HL-60/S4 (cell line): ENCODE measurements at regions not wholly inside any gene's neighbourhood (a gene's known extent, or its start where the extent isn't known, plus 50 kb on each side); places are given as distances from the start of the nearest gene placed in this dataset.

ENCODE experiments used
- in situ Hi-C: fragments of 300-500 bp; cut with MboI; formaldehyde crosslinking; loops from 2 replicates; pipeline ENCODE4 v1.14.3; 2022; ENCODE audit warnings: low sequenced_read_pairs

DNA sequence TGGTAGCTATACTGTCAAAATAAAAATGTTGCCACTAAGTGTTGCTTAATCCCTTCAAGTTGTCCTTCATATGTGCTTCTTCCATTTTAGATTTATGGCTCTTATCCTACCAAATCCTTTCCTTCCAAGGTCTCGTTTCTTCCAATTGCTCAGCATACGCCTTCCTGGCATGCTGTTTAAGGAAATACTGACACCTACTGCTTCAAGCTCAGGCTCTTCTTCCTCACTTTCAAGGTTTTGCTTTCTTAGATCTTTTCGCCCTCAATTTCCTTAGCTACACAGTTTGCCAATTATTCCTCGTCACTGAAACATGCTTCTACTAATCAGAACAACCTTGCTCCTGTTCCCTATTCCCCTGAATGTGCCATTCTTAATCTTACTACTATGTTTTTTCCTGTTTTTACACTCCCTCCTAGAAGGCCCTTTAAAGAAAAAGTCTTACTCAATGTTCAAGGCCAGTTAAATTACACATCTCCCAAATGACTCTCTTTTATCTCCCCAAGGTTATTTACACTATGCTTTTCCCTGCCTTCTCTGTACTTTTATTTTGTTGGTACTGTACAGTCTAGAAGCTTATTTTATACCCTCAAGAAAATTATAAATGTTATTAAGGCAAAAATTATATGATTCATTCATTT, 343.1 kb downstream of the MZT1 start:
- in situ Hi-C loops, result no loop called here

DNA sequence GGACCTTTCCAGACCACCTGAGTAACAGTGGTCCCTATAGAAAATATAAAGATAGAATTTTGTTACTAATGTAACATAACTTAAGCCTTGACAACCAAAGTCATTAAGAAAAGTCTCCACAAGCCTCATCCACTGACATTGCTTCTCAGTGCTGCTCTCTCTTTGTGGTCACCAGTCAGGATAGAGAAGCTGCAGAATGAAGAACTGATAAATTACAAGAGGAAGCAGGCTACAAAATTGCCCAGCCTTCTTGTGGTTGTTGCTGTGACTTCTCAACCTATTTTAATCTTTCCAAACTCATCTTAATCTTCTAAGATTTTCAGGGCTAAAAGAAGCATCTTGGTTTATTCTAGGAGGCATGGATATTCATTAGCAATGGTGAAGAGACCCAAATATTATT, 343.8 kb downstream of the MZT1 start:
- in situ Hi-C loops, result no loop called here

DNA sequence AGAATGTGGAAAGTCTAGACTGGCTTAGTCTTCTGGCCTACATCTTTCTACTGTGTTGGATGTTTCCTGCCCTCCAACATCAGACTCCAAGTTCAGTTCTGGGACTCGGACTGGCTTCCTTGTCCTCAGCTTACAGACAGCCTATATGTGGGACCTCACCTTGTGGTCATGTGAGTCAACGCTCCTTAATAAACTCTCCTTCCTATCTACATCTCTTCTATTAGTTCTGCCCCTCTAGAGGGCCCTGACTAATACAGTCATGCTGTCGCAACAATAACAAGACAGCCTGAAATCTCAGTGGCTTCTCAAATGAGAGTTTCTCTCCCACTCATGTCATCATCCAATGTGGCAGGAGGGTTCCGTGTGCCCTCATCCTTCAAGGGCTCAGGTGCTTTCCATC, 347.8 kb downstream of the MZT1 start:
- in situ Hi-C loops, result no loop called here

DNA sequence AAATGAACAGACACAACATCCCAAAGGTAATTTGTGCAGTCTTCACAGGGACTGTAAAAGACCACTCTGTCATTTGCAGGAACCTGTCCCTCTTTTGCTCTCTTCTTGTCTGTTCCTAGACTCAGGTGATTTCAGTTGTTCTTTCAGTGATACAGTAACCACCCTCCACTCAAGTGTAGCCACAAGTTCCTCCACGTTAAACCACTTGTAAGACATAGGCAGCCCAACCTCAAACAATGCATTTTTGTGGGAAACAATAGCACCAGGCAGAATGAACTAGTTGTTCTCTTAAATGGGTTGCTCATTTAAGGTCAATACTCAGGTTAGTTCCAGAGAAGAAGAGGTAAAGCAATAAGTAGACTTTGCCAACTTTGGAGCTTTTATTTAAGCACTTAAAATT, 359.4 kb downstream of the MZT1 start:
- in situ Hi-C loops, result no loop called here

DNA sequence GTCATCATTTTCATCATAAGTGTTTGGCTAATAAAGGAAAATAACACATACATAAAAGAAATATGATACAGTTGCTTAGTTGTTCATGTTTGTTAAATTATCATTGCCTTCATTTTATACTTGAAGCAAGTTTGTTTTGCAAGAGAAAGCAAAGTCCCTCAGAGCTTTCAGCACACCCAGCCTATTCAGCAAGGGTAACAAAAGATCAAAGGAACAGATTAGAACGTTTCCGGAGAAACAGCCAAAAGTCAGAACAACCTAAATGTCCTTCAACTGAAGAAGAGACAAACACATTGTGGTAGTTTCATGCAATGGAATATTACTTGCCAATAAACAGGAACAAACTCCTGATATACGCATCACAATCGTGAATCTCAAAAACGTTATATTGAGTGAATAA, 380.7 kb downstream of the MZT1 start:
- in situ Hi-C loops, result no loop called here

DNA sequence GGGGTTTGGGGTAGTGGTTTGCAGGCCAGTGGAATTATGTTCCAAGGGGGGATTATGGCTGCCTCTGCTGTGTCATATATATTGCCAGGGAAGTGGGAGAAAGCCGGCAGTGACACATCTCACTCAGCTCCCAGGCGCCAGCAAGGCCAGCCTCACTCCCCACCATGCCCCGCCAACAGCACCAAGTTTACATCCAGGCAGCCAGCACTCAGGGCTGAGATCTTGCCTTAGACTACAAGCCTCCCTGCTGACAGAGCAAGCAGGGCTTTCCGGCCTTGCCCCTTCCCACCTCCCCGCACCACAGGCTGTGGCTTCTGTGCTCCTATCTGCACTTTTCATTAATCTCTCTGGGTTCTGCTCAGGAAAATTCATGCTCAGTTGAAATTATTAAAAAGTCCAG, 385.1 kb downstream of the MZT1 start:
- in situ Hi-C loops, result no loop called here

DNA sequence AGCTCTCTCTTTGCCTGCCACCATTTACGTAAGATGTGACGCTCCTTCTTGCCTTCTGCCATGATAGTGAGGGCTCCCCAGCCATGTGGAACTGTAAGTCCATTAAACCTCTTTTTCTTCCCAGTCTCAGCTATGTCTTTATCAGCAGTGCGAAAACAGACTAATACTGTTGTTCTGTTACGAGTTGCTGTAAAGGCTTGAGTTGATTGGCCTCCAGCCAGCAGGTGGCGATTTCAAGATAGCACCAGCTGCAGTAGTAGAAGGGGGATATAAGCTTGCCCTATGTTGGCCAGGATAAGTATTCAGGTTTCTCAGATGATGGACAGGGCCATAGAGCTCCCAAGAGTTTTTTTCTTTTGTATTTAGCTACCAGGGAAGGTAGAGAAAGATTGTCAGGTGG, 385.5 kb downstream of the MZT1 start:
- in situ Hi-C loops, result no loop called here

DNA sequence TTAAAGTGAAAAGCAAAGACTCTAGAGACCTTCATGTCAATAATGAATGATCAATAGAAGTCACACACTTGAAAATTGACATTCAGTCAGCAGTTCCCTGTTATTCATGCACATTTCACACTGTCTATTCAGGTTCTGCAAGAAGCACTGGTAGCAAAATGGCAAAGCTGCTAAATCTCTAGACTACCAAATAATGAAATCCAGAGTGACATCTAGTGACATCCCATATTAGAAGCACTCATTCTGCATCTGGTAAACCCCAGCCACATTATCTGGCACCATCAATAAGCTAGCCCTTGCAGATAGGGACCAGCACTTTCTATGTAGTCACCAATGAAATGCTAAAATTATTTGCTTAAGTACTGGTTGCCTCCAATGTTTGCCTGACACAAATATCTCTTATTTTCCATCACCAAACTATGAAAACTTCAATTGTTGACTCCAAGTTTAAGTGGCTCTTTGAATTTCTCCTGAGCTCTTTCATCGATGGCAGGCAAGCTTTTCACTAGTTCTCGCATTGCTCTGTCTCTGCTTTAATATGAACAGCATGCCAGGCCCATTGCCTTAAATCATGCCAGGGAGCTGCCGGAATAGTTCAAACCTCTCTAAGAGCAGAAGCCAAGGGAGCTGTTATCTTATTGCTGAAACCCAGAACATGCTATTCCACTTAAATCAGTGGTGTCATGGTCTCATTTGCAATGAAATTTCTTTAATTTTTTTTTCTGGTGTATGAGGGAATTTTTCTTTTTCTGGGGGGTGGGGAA, 409.9 kb downstream of the MZT1 start:
- in situ Hi-C loops, result no loop called here

DNA sequence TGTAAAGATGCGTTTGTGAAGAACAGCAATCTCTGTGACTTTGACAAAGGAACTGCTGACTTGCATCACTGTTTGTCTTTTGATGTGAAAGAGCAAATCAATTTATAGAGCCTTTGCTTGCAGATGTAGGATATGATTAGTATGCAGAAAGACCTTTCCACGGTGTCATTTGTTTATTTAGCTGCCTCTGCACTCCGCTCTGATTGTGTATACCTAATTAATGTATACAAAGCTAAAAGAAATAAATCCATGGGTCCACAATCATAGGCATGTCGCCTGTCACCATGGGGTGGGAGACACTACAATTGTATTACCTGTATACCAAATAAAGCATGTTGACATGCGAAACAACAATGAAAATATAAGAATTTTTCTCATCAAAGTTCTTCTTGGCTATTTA, 410.7 kb downstream of the MZT1 start:
- in situ Hi-C loops, result no loop called here

DNA sequence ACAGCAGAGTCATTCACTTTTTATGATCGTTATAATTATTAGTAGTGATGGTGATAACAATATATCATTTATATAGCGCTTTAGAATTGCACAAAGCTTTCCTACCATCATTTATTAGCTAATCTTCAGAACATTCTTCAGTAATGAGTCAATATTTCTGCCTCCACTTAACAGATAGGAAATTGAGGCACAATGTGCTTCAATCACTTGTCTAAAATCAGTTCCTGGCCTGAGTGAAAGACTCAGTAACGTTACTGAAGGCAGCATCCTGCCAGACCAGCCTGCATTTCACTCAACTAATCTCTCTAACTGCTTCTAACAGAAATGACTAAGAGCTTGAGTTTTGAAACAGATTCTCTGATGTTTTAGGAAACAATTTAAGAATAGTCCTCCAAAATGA, 412.1 kb downstream of the MZT1 start:
- in situ Hi-C loops, result no loop called here

DNA sequence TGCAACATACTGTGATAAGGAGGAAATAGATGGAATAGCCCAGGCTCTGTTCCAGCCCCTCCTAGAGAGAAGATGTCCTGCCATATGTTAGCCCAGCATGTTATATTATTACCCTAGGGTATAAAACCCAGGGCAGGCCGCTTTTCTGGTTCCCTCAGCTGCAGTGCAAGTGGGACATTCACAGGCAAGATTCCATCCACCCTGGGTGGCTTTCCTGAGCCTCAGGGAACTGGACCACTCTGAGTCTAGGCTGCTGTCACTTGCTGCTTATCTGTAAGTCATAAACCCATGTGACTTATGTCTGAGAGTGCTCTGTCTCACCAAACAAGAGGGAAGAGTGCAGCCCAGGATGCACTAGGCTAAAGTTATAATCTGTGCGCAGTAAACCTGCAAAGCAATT, 413.2 kb downstream of the MZT1 start:
- in situ Hi-C loops, result no loop called here

DNA sequence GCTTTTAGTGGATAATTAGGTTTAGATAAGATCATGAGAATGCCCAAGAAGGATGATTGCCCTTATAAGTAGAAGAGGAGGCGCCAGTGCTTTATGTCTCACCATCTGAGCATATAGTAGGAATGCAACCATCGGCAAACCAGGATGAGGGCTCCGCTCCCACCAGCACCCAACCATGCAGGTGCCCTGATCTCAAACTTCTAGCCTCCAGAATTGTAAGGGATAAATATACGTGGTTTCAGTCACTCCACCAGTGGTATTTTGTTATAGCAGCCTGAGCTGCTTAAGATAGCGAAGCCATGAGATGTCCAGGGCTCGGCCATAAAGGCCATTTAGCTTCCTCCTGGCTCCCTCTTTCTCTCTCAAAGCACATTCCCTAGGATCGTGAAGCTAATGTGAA, 413.9 kb downstream of the MZT1 start:
- in situ Hi-C loops, result no loop called here

DNA sequence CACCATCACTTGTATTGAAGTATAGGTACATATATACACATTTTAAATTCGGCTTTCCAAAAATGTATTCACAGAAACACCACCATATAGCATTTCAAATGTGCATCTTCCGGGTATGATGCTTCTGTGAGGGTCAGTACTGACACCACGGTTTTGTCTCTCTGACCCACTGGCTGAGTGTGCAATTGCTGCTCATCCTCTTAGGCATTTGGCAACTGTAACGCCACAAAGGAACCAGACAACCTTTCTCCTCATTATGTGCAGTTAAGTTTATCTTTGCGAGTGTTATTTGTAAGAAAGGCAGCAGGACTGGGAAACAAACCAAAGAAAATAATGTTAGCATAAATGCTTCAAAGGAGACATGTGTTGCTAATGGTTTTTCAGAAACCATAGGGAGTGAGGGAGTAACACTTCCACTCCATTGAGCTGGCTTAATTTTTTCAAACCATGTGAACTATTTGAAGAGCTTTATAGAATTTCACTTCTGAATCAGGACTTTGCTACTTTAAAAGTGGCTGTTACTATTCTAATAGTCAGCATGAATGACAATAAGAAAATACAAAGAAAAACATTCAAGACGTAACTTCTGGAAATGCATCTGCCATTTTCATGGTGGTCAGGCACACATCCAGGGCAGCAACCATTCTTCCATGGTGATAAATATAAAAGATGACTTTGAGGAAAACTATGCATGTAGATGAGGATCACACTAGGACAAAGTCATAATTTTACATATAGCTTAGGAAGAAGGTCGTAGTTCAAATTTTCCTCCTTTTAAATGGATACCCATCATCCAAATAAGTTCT, 423.3 kb downstream of the MZT1 start:
- in situ Hi-C loops, result no loop called here

DNA sequence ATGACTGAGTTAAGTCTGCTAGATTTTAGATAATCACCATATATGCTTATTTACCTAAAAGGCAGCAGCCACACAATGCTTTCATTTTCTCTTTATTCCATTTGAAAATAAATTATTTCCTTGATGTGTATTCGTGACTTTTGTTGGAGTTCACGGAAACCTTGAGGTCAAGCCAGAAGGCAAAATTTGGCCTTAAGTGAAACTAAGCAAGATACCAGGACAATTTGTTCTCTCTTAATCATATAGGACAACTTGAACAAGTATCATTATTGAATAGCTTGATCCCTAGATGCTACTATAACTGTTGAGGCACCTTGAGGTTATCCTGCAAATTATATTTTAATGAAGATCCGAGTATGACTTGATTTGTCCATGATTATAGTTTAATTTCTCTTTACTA, 429.2 kb upstream of the DACH1 start:
- in situ Hi-C loops, result no loop called here

DNA sequence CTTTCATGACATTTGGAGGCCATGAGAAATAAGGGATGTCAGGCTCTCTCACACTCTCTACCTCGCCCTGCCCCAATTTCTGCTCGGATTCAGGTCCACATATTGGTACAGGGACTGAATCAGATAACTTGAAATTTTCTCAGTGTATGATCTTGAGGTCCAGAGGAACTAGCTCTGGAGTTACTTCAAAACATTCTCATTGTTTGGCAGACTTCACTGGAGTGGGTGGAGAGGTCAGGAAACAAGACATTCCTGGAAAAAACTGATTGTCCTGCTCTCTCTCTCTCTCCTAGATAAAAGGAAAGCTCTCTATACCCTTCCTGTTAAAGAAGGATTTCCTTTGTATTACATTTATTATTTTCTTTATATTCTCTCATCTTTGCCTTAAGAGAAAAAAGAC, 428.1 kb upstream of the DACH1 start:
- in situ Hi-C loops, result no loop called here

DNA sequence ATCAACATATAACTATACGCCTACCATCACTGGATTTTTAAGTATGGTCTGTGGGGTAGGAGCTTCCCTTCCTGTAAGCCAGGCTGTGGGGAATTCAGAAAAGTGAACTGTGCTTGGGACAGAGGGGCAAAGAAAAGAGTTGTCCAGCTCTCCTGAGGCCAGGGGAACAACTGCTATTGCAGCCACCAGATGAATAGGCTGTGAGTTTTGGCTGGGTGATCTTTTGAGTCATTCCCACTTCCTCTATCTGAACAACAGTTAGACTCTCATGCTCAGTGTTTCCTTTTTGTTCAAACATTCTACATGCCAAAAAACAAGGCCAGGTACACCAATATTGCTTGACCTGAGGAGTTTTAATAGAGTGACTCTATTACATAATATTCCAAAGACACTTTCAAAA, 426.2 kb upstream of the DACH1 start:
- in situ Hi-C loops, result no loop called here

DNA sequence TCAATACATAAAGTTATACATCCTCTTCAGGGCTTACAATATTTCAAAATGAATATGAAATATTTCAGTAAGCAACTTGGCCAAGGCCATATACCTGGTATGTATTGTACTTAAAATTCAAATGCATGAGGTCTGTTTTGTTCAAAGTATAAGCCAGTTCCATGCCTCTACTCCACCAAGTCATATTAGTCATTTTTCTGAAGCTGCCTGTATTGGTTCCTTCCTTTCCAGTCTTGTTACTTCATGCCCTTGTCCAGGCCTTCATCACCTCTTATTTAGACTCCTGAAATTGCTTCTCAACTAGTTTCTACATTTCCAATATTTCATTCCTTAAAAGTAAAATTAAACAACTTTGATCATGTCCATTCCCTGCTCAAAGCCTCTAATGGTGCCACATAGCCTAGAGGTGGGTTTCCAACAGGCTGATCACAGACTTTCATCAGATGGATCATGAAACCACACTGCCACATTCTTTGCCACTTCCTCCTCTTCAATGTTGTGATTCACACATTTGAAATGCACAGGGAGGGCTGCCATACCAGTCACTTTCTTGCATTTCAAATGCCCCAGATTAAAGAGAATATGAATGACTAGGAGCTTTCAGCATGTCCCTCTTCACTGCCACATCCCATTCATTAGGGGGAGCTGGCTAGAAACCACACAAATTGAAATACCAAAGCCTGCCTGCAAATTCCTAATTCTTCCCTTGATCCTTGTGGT, 424.1 kb upstream of the DACH1 start:
- in situ Hi-C loops, result no loop called here

DNA sequence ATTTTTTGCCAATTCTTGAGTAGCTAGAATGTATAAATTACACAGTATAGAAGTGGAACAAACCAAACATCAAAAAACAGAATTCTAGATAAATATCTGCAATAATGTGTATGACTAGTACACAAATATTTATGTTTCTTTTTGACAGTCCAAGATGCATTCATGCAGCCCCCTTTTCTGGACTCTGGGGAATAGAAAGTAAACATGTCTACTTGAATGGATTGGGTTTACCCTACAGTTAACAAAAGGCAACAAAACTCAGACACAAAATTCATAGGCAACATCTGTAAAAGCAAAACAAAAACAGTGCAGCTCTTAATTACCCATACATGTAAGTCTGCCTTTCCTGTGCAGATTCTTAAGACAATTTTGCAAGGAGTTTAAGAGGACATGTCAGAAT, 419.4 kb upstream of the DACH1 start:
- in situ Hi-C loops, result no loop called here

DNA sequence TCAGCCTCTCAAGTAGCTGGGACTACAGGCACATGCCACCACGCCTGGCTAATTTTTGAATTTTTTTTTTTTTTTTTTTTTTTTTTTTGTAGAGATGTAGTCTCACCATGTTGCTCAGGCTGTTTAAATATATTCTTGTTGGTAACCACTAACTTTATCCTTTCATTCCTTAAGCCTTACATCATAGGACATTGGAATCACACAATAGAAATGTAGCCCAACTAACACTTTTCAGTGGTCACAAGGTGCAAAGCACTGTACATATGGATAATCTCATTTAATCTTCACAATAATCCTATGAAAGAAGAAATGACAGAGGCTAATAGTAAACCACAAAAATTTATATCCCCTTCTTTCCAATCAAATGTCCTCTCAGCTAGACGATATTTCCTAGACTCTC, 417.8 kb upstream of the DACH1 start:
- in situ Hi-C loops, result no loop called here

DNA sequence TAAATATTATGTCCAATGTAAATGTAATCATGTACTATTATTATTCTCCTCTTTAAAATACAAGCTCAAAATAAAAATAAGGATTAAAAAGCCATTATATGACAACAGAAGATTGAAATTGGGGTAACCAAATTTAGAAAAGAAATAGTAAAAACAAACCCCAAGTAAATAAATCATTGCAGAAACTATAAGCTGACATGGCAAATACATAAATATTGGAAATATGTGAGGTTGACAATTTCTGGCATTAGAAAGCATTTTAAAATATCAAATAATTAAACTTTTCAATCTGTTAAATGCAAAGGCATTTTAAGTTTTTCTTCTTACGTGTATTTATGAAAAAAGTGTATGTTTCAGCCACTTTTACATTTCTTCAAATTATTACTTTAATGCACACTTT, 394.7 kb upstream of the DACH1 start:
- in situ Hi-C loops, result no loop called here

DNA sequence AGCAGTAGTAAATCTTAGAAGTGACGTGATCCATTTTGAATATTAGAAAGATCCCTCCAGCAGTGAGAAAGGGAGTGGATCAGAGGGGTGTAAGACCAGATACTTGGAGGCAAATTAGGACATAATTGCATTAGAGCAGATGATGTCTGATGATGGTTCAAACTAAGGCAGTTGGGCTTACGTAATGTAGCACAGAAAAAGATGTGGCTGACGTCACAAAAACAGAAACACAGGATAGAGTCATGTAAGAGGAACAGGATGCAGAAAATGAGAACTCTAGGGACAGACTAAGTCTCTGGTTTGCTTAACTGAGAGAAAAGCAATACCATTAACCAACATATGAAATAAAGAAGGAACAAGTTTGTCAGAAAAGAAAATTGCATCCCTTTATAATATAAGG, 392.5 kb upstream of the DACH1 start:
- in situ Hi-C loops, result no loop called here
